ENCODE measurements at regions not wholly inside any gene's neighbourhood (a gene's known extent, or its start where the extent isn't known, plus 50 kb on each side); places are given as distances from the start of the nearest gene placed in this dataset.

GRCh38 chr11:15657264-15657663 is 542.5 kb downstream of the INSC start:
- TF ChIP-seq, protein P1, sequence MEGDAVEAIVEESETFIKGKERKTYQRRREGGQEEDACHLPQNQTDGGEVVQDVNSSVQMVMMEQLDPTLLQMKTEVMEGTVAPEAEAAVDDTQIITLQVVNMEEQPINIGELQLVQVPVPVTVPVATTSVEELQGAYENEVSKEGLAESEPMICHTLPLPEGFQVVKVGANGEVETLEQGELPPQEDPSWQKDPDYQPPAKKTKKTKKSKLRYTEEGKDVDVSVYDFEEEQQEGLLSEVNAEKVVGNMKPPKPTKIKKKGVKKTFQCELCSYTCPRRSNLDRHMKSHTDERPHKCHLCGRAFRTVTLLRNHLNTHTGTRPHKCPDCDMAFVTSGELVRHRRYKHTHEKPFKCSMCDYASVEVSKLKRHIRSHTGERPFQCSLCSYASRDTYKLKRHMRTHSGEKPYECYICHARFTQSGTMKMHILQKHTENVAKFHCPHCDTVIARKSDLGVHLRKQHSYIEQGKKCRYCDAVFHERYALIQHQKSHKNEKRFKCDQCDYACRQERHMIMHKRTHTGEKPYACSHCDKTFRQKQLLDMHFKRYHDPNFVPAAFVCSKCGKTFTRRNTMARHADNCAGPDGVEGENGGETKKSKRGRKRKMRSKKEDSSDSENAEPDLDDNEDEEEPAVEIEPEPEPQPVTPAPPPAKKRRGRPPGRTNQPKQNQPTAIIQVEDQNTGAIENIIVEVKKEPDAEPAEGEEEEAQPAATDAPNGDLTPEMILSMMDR (conservative IDR thresholded peaks at IDR 0.05; ENCODE audit: low read depth, low read length): no peak
- TF ChIP-seq EZH2 (IDR thresholded peaks at IDR 0.05; ENCODE audit: borderline replicate concordance, low read depth, low read length, poor library complexity, severe bottlenecking): no peak
- Histone ChIP-seq H3K27me3 (replicated peaks; ENCODE audit: insufficient read depth, low read depth, low read length, poor library complexity) (no peaks in the 10 kb centered on the region), H3K9me3 (ENCODE audit: low read depth, low read length, poor library complexity, severe bottlenecking) (no peaks in the 10 kb centered on the region), H3K36me3 (ENCODE audit: insufficient read depth, low read length, poor library complexity, severe bottlenecking) (no peaks in the 10 kb centered on the region), H3K4me3 (ENCODE audit: low read depth, low read length, poor library complexity, severe bottlenecking) (no peak overlapping the region), H3K4me1 (ENCODE audit: insufficient read depth, low read length, poor library complexity, severe bottlenecking) (no peaks in the 10 kb centered on the region), H3K27ac (ENCODE audit: low read depth, low read length, poor library complexity, severe bottlenecking) (no peak overlapping the region)
- intact Hi-C loops (cut with micrococcal nuclease; ENCODE audit: unreplicated experiment): loop anchor here (10.0 kb wide), 2 partner anchors 332 to 368 kb away; no protein-coding TSS in a partner anchor
- DNase-seq (ENCODE audit: low spot score): no peak
- no TSS peak for BruUV-seq (replicated peaks)
- POLR2A ChIA-PET (ENCODE audit: low non-redundant PET): no interaction called here
- CTCF ChIA-PET: no interaction called here

GRCh38 chr11:15660496-15660895 is 545.8 kb downstream of the INSC start:
- ChIA-PET POLR2A (ENCODE audit: low non-redundant PET) (no interaction called here), CTCF (no interaction called here)
- Histone ChIP-seq H3K4me1 (ENCODE audit: insufficient read depth, low read length, poor library complexity, severe bottlenecking) (no peaks in the 10 kb centered on the region), H3K27ac (ENCODE audit: low read depth, low read length, poor library complexity, severe bottlenecking) (no peak overlapping the region), H3K9me3 (ENCODE audit: low read depth, low read length, poor library complexity, severe bottlenecking) (no peaks in the 10 kb centered on the region), H3K36me3 (ENCODE audit: insufficient read depth, low read length, poor library complexity, severe bottlenecking) (no peaks in the 10 kb centered on the region), H3K27me3 (replicated peaks; ENCODE audit: insufficient read depth, low read depth, low read length, poor library complexity) (no peaks in the 10 kb centered on the region), H3K4me3 (ENCODE audit: low read depth, low read length, poor library complexity, severe bottlenecking) (no peak overlapping the region)
- DNase-seq (ENCODE audit: low spot score): no peak
- TF ChIP-seq, protein P1 (conservative IDR thresholded peaks at IDR 0.05; ENCODE audit: low read depth, low read length): no peak
- TF ChIP-seq EZH2 (IDR thresholded peaks at IDR 0.05; ENCODE audit: borderline replicate concordance, low read depth, low read length, poor library complexity, severe bottlenecking): no peak
- intact Hi-C loops (cut with micrococcal nuclease; ENCODE audit: unreplicated experiment): no loop called here
- BruUV-seq (replicated peaks): no TSS peak

DNA sequence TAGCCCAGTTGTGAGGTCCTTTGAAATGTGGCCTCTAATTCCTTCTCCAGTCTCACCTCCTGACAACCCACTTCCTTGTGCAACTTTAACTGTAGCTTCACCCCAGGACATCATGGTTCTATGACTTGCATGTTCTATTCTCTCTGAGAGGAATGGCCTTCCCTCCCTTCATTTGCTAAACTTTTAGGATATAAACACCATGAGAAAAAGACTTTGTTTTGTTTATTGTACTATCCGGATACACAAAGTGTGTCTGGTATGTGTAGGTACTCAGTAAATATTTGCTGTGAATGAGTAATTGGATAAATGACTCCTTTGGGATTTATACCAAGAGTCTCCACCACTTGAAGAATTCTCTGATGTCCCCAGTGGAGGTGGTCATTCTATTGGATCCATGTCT is 547.6 kb downstream of the INSC start:
- no peak overlapping the region for H3K27ac ChIP-seq (ENCODE audit: low read depth, low read length, poor library complexity, severe bottlenecking)
- no peak for TF ChIP-seq EZH2 (IDR thresholded peaks at IDR 0.05; ENCODE audit: borderline replicate concordance, low read depth, low read length, poor library complexity, severe bottlenecking)
- TF ChIP-seq, protein P1 (conservative IDR thresholded peaks at IDR 0.05; ENCODE audit: low read depth, low read length): no peak
- no peak overlapping the region for H3K4me3 ChIP-seq (ENCODE audit: low read depth, low read length, poor library complexity, severe bottlenecking)
- ChIA-PET CTCF (no interaction called here), POLR2A (ENCODE audit: low non-redundant PET) (no interaction called here)
- BruUV-seq (replicated peaks): no TSS peak
- H3K27me3 ChIP-seq (replicated peaks; ENCODE audit: insufficient read depth, low read depth, low read length, poor library complexity): no peaks in the 10 kb centered on the region
- H3K4me1 ChIP-seq (ENCODE audit: insufficient read depth, low read length, poor library complexity, severe bottlenecking): no peaks in the 10 kb centered on the region
- no peak for DNase-seq (ENCODE audit: low spot score)
- intact Hi-C loops (cut with micrococcal nuclease; ENCODE audit: unreplicated experiment): no loop called here
- no peaks in the 10 kb centered on the region for H3K36me3 ChIP-seq (ENCODE audit: insufficient read depth, low read length, poor library complexity, severe bottlenecking)
- H3K9me3 ChIP-seq (ENCODE audit: low read depth, low read length, poor library complexity, severe bottlenecking): no peaks in the 10 kb centered on the region
